ENCODE measurements at regions not wholly inside any gene's neighbourhood (a gene's known extent, or its start where the extent isn't known, plus 50 kb on each side); places are given as distances from the start of the nearest gene placed in this dataset.
"Not testable (repeated sequence)": the region's sequence is repeated elsewhere in the genome, so short reads cannot be mapped to it uniquely, and the experiment has no call there.

DNA sequence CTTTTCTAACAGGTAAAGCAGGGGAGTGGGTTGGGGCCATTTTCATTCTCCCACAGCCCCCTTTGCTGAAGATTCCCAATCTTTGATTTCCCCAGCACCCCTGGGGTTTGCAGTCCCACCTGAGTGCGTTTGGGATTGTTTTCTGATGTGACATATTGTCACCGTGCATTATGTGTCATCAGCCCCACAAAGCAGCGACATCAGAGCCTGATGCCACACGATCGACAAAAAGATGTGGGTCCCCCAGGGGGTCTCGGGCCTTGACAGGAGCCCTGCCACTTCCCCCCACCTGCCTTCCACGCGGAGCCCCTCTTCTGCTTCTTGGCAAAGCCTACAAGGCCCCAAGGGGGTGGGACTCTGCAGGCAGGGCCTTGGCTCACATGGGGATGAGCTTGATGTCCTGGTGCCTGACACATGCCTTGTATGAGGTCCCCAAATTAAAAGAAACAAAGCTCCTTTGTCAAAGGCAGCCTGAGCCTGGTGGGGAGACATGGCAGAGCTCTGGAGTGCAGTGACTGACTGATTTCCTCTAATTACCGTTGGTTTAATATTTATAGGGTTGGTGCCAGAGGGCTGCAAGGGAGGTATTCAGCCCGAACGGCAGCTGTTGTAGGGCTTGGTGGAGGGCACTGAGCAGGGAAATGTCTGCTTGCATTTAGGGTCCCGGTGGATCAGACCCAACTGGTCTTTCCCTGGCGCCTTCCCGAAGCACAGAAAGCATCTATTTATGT lies 149.2 kb downstream of the MIAT start:
- no peak for DNase-seq
- ATAC-seq, result no peak

DNA sequence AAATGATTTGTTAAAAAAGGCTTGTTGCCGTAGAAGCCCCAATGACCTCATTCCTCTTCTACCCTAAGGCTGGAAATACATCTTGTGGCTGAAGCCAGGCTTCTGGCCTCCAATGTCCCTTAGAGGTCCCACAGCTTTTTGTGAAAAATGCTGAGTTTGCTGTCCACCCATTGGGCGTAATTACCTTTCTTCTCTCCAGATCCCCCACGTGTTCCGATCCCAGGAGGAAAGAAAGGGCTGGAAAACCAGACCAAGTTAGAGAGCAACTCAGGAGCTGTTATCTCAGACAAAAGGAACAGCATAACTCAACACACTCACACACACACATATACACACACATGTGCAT lies 154.2 kb downstream of the MIAT start:
- no peak for DNase-seq
- no peak for ATAC-seq

DNA sequence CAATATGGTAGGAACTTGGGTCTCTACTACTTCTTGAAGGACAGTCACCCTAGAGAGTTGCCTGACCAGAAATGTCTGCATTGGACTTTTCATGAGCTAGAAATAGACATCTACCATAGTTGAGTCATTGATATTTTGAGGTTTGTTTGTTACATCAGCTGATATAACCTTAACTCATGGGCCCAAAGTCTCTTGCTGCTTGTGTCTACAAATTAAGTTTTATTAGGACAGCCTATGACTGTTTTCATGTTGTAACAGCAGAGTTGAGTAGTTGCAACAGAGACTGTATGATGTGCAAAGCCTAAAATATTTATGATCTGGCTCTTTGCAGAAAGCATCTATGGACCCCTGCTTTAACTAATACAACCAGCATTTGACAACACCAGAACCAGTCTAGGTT lies 155.3 kb downstream of the MIAT start:
- ATAC-seq (no peak), DNase-seq (no peak)

DNA sequence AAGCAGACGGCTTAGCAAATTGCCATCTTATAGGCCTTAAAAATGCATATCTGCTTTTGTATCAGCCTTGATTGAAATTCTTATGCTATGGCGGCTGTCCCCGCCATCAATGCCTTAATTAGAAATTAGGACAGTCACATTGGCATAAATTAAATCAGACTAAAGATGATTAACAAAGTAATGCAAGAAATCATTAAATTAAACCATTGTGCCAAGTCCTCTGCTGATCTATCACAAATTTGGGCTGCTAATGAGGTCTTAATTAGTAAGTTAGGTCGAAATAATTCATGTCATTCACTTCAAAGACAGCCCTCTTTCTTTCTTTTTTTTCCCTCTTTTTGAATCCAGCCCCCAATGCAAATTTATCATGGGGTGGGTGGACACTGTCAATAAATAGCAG lies 159.3 kb downstream of the MIAT start:
- DNase-seq (no peak), ATAC-seq (no peak)

DNA sequence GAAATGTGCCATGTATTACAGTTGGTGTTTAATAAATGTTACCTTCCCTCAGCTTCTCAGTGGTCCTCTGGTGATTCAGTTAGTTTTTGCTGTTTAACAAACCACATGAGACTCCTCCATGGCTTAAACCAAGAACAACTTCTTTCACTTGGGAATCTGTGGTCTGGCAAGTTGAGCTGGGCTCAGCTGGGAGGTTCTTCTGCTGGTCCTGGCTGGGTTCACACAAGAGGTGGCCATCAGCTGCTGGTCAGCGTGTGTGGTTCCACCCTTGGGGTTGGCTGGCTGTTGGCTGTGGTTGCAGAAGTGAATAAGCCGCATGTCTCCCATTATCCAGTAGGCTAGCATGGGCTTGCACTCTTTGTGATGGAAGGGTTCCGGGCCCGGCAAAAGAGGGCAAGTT lies 160.5 kb downstream of the MIAT start:
- DNase-seq, result no peak
- no peak for ATAC-seq

DNA sequence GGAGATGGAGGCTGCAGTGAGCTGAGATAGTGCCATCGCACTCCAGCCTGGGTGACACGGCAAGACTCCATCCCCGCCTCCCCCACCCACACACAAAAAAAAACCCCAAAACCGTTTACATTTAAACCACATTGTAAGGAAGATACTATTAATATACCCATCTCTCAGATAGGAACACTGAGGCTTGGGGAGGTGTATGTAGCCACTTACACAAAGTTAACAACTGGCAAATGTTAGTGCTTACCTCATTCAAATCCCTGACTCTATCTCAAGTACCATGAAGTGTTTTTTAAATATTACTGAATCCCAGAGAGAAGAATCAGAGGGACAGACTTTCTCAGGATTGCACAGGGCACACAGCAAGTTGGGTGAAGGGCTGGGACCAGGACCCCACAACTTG lies 164.5 kb downstream of the MIAT start:
- DNase-seq (no peak), ATAC-seq (no peak)

DNA sequence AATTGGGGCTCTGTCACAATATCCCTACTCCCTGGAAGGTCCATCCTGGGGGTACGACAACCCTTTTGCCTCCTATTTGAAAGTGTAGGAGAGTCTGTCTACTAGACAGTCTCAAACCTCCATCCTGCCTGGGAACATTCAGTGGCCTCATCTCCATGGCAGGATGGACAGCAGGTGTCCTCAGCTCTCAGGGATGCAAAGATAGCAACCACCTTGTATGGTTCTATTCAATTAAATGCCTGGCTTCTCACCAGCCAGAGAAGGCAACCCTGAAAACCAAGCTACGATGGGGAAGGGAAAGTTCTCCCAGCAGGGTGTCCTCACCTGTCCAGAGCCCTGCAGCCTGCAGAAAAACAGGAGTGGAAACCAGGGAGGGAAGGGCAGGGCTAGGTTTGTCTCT lies 164.9 kb downstream of the MIAT start:
- DNase-seq, result no peak
- no peak for ATAC-seq

DNA sequence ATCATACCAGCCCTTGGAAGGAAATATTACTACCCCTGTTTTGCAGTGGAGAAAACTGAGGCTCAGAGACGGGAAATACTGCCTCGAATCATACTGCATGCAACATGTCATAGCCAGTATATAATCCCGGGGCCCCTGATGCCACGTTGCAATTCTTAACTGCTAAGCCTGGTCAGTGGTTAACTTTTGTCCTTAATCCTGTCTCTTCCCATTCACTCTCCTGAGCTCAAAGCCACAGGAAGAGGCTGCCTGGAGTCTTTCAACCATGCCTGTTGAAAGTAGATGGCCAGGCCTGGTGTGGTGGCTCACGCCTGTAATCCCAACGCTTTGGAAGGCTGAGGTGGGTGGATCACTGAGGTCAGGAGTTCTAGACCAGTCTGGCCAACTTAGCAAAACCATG lies 166.6 kb downstream of the MIAT start:
- ATAC-seq (no peak), DNase-seq (no peak)

DNA sequence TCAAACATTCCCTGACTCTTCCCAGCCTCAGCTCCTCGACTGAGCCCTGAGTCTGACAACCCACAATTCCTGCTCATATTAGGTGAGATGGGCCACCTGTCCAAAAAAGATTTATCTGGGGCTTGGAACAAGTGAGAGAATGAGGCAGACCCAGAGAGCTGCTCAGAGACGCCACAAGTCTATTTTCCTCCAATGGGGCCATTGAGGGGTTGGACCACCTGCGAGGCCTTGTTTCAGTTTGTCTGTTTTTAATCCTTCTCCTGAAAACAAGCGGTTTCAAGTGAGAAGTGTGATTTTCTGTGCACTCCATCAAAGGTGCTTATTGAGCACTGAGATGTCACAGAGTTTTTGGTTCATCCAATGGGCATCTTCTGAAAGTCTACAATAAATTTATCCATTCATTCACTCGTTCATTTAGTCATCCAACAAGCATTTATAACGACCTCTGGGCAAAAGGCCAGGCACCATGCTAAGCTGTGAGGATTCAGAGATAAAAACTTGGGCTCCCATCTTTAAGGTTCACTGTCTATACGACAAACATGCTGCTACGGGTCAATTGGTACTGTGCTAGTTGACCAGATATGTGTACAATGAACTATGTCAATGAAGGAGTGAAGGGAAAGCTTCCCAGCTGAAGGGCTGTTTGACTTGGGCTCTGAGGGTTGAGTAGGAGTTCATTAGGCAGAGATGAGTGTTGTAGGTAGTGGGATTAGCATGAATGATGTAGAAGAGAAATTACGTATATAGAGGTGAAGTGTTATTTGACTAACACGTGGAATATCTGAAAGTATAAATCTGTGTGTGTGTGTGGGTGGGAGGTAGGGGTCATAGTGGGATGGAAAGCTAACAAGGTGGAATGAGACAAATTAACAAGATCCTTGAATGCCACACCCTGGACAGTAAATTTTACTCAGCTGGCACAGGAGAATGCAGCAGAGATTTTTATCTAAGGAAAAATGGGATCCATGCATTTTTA lies 168.9 kb downstream of the MIAT start:
- DNase-seq (no peak), ATAC-seq (no peak)

DNA sequence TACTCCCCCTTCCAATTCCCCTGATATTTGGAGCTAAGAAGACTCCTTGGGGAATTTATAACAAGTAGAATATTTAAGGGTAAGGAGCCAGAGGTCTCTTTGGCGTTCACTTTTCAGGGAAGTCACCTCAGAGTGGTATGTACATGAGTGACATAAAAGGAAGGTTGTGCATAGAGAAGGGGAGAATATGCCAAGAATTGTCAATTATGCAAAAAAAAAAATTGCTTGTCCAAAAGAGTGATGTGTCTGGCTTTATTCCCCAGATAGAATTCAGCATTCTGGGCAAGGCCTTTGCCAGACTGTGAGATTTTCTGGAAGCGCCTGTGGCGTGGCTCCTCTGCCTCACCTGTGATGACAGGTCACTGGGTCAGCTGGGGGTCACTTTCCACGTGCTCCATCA lies 170.2 kb downstream of the MIAT start:
- DNase-seq (no peak), ATAC-seq (no peak)

DNA sequence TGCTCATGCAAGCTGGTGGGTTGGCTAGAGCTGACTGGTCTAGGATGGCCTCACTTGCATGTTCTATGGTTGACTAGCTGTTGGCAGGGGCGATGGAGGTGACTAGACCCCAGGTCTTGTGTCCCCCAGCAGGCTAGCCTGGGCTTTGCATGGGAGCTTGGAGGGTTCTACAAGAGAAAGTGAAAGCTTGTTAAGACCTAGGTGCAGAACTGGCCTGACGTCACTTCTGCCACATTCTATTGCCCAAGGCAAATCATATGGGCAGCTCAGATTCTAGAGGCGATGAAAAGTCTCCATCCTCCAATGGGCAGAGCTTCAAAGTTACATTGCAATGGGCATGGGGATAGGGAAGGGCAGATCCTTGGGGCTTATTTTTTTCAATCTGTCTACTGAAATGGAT lies 170.9 kb downstream of the MIAT start:
- no peak for ATAC-seq

DNA sequence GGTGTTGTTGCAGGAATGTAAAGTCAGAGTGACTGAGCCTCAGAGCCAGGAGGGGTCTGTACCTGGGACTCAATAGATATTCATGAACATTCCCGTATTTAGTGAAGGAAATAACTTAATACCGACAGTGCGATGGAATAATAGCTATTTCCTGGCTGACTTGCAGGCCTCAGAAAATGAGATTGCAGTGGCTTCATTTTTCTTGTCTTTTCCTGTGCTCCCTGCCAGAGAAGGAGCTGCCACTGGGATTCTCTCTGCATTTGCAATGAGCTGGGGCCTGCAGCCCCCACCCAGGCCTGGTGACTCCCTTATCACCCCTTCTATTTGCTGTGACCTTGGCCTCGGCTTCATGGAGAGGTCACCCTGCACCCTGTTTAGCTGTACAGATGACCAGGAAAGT lies 173.4 kb downstream of the MIAT start:
- ATAC-seq (no peak), DNase-seq (no peak)

More for the DNA sequence above, 170.9 kb downstream of the MIAT start:
- DNase-seq, result no peak

DNA sequence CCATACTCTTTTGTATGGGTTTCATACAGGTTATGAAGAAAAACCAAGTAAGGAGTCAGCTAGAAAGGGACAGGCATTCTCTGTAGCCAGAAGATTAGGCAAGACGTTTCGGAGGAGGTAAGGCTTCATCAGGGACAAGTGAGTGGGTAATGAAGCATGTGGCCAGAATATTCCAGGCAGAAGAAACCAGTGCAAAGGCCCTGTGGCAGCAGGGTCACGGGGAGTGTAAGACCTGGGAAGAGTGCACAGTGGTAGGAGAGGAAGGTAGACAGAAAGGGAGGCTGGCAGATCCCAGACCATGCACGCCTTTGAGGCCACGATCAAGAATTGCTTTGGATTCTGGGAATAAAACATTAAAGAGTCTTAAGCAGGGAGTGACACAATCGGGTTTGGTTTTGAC lies 177.6 kb downstream of the MIAT start:
- no peak for ATAC-seq
- DNase-seq, result no peak

DNA sequence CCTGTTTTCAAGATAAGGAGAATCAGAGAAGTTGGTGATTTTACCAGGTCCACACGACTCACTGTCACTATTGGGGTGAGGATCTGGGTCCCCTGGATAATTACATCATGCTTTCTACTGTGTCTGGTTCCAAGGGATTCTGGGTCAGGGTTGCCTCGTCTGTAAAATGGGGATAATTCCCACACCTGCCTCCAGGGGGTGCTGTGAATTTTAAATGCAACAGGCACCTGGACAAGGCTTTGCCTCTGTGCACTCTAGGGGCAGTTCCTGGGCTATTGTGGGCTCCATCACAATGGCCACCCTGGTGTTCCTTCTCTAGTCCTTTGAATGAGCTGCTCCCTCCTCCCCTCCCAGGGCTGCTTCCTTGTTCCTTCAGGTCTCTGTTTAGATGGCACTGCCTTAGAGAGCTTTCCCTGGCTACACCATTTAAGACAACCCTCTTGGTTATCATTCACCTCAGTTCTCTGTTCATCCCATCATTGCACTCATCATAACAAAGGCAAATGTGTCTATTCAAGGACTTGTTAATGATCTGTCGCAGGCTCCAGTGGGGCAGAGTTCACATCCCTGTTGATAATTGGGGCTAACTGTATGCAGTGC lies 178.6 kb downstream of the MIAT start:
- DNase-seq (peak; percentile 69), ATAC-seq (peak; percentile 40)

DNA sequence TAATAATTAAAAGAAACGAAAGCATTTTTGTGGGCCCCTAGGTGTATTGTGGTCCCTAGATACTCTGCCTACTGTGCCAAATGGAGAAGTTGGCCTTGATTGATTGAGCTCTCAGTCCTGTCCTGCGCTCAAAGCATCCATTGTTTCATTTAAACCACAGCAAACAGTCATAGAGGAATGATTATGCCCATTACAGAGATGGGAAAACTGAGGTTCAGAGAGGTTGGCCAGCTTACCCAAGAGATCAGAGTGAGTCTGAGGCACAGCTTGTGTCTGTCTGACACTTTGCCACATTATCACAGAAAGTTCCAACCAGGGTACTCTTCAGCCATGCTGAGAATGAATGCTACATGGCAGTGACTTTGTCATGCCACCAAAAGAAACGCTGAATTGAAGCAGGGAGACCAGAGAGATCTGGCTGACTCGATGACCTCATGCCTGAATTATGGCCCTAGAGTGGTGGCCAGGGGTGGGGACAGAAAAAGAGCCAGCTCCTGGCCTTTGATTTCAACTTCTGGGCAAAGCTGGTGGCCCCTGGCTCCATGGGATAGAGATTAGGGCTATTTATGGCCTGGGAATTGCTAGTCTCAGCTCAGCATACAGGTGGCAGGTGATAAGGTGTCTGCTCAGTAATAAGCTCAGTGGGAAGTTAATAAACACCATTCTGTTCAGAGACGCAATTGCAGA lies 180.5 kb downstream of the MIAT start:
- DNase-seq, result no peak

DNA sequence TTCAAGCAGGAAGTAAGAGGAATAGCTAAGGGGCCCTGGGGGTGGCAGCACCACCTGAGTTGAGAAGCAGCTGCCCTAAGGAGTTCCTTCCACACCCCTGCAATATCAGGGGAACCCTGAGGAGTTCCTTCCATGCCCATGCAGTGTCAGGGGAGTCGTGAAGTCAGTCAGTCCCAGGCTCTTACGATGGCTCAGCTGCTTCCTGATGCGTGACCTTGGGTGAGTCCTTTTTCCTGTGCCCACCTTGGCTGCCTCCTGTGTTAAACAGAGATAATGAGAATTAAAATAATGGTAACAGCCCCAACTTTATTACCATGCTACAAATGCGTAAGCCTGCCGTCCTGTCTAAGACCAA lies 181.1 kb downstream of the MIAT start:
- DNase-seq (no peak), ATAC-seq (no peak)

More for the DNA sequence above, 180.5 kb downstream of the MIAT start:
- no peak for ATAC-seq

DNA sequence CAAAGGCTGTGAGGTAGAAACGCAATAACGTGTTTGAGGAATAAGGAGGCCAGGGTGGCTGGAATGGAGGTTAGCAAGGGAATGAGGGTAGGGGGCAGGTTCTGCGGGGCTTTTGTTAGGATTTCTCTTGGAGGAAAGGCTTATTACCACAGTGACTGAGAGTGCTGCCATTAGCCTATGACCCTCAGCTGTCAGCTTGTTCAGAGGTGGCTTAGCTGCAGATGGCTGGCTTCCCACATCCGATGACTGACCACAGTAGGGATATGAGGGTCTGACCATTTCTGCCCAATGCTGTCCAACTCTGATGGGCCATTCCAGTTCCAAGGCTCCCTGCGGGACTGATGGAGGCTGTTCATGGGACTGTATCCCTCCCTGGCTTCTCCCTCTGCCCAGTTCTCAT lies 181.8 kb downstream of the MIAT start:
- DNase-seq (no peak), ATAC-seq (no peak)

DNA sequence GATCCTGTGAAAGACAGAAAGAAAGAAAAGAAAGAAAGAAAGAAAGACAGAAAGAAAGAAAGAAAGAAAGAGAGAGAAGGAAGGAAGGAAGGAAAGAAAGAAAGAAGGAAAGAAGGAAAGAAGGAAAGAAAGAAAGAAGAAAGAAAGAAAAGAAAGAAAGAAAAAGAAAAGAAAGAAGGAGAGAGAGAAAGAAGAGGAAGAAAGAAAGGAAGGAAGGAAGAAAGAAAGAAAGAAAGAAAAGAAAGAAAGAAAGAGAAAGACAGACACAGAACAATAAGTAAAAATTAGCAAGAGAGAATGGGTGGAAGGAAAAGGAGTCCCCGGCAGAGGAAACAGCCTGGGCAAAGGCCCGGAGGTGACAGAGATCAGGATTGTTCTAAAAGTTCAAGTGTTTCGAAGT lies 183.4 kb downstream of the MIAT start:
- ATAC-seq, DNase-seq: not testable (repeated sequence)

DNA sequence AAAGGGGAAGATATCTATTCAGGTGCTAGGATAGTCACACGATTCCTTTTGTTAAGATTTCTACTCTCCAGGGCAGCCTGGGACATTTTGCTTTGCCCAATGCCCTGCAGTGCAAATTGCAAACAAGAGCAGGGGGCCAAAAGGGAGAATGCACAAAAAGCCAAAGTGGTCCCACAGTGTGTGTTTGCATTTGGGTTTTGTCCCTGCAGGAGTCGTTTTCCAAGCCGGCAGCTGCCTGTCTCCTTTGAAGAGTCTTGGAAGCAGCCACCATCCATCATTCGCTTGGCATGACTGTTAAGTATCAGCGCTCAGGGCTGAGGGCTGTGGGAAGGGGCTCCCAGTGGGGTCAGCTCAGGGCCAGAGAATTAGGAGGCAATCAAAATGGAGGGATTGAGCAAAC lies 184.7 kb downstream of the MIAT start:
- ATAC-seq (no peak), DNase-seq (no peak)

DNA sequence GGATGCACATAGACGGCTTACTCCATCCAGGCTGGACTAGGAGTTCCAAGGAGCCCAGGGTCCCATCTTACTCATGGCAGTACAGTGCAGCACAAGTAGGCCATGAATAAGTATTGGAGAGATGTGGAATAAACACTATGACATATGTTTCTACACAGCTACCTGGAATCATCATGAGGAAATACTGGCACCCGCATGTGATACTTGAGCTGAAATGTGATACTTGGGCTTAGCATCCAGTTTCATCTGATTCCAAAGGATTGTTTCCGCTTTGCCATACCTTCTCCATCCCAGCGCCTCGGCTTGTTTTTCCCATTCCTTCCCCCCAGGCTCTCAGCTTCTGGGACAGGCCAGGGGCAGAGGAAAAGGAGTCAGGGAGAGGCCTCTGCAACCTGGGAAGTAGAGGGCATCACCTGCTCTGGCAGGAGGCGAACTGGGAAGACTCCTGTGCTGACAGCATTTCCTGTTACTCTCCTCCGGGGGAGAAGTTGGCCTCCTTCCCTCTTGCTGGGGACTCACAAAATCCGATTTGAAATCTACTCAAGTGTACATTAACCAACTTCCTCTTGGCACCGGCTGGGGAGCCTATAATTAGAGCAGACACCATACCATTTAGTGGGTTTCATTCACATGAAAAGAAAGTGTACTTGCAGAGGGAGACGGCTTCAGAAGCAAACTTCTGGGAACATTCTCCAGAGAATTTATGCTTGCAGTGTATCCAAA lies 187.8 kb downstream of the MIAT start:
- ATAC-seq, result no peak
- no peak for DNase-seq

DNA sequence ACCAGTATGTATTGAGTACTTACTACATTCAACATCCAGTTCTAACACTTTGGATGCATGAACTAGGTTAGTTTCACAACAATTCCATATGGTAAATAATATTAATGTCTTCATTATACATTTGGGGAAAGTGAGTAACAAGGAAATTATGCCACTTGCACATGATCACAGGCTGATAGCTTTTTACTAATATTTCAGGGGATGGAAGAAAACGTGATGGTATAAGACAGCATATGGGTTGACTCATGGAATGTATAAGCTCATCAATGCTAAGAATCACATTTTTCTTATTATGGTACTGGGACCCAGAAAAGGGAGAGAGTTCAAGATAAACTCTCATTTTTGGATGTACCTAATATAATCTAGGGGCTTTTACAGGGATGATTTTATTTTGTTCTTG lies 188.7 kb downstream of the MIAT start:
- DNase-seq (no peak), ATAC-seq (no peak)

DNA sequence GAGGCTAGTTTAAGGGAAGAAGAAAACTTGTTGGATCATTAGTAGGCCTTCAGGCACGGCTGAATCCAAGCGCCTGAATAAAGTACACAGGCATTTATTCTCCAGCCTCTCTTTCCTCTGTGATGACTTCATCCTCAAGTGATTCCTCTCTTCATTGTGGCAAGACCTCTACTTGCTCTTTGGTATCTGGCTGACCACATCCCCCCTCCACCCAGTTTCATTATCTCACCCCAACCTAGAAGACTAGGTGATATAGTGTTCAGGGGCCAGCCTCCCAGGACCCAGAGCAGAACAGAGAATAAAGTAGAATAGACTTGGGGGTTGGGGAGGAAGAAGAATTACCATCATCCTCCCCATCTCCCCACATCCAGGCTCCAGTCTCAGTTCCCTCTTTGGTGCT lies 189.3 kb downstream of the MIAT start:
- no peak for DNase-seq
- no peak for ATAC-seq
